ENCODE measurements at regions not wholly inside any gene's neighbourhood (a gene's known extent, or its start where the extent isn't known, plus 50 kb on each side); places are given as distances from the start of the nearest gene placed in this dataset.

GRCh38 chr3:23000371-23000770, 202.8 kb upstream of the UBE2E2 start:
- H3K4me2 ChIP-seq (ENCODE audit: low read length) = no peak overlapping the region
- TF ChIP-seq CTCF (IDR thresholded peaks at IDR 0.05; ENCODE audit: low read length) (no peak), EZH2 (IDR thresholded peaks at IDR 0.05; ENCODE audit: borderline replicate concordance, low read length) (no peak)
- no peaks in the 10 kb centered on the region for H3F3A ChIP-seq (ENCODE audit: insufficient read depth, low read length)
- no peak overlapping the region for H3K4me3 ChIP-seq (ENCODE audit: low read depth, low read length, poor library complexity, severe bottlenecking)
- no peaks in the 10 kb centered on the region for H3K79me2 ChIP-seq (ENCODE audit: insufficient read depth, low read length)
- H3K9me3 ChIP-seq (ENCODE audit: low read length) = no peaks in the 10 kb centered on the region
- H2AFZ ChIP-seq (ENCODE audit: low read length) = no peak overlapping the region
- H3K36me3 ChIP-seq (ENCODE audit: insufficient read depth, low read length) = no peaks in the 10 kb centered on the region
- no peaks in the 10 kb centered on the region for H3K27me3 ChIP-seq (ENCODE audit: insufficient read depth, low read length)
- H3K9me2 ChIP-seq (ENCODE audit: low read depth, low read length) = no peaks in the 10 kb centered on the region
- H3K9ac ChIP-seq (ENCODE audit: low read length) = no peak overlapping the region
- no peaks in the 10 kb centered on the region for H4K20me1 ChIP-seq (ENCODE audit: insufficient read depth, low read length)
- H3K27ac ChIP-seq (ENCODE audit: low read depth, low read length, poor library complexity, severe bottlenecking) = no peak overlapping the region
- no peaks in the 10 kb centered on the region for H3K4me1 ChIP-seq (ENCODE audit: insufficient read depth, low read length, severe bottlenecking)

- Histone ChIP-seq H3K9ac (ENCODE audit: low read length) (no peak overlapping the region), H3K79me2 (ENCODE audit: insufficient read depth, low read length) (no peaks in the 10 kb centered on the region), H2AFZ (ENCODE audit: low read length) (no peak overlapping the region), H3K4me2 (ENCODE audit: low read length) (no peak overlapping the region), H3K4me1 (ENCODE audit: insufficient read depth, low read length, severe bottlenecking) (no peaks in the 10 kb centered on the region), H3K36me3 (ENCODE audit: insufficient read depth, low read length) (no peaks in the 10 kb centered on the region), H3K9me2 (ENCODE audit: low read depth, low read length) (no peaks in the 10 kb centered on the region), H3K27me3 (ENCODE audit: insufficient read depth, low read length) (no peaks in the 10 kb centered on the region), H3K9me3 (ENCODE audit: low read length) (no peaks in the 10 kb centered on the region), H3K4me3 (ENCODE audit: low read depth, low read length, poor library complexity, severe bottlenecking) (no peak overlapping the region), H4K20me1 (ENCODE audit: insufficient read depth, low read length) (no peaks in the 10 kb centered on the region), H3F3A (ENCODE audit: insufficient read depth, low read length) (no peaks in the 10 kb centered on the region), H3K27ac (ENCODE audit: low read depth, low read length, poor library complexity, severe bottlenecking) (no peak overlapping the region)
- TF ChIP-seq CTCF (IDR thresholded peaks at IDR 0.05; ENCODE audit: low read length) = no peak
- TF ChIP-seq EZH2 (IDR thresholded peaks at IDR 0.05; ENCODE audit: borderline replicate concordance, low read length) = no peak
Measured at GRCh38 chr3:23002151-23002550, 201.0 kb upstream of the UBE2E2 start.

- Histone ChIP-seq H3K4me3 (ENCODE audit: low read depth, low read length, poor library complexity, severe bottlenecking) (no peak overlapping the region), H3K27me3 (ENCODE audit: insufficient read depth, low read length) (no peaks in the 10 kb centered on the region), H3K27ac (ENCODE audit: low read depth, low read length, poor library complexity, severe bottlenecking) (no peak overlapping the region), H4K20me1 (ENCODE audit: insufficient read depth, low read length) (no peaks in the 10 kb centered on the region), H3F3A (ENCODE audit: insufficient read depth, low read length) (no peaks in the 10 kb centered on the region), H3K4me1 (ENCODE audit: insufficient read depth, low read length, severe bottlenecking) (no peaks in the 10 kb centered on the region), H3K36me3 (ENCODE audit: insufficient read depth, low read length) (no peaks in the 10 kb centered on the region), H3K9me2 (ENCODE audit: low read depth, low read length) (no peaks in the 10 kb centered on the region), H3K4me2 (ENCODE audit: low read length) (no peak overlapping the region), H3K79me2 (ENCODE audit: insufficient read depth, low read length) (no peaks in the 10 kb centered on the region), H2AFZ (ENCODE audit: low read length) (no peak overlapping the region), H3K9me3 (ENCODE audit: low read length) (no peaks in the 10 kb centered on the region), H3K9ac (ENCODE audit: low read length) (no peak overlapping the region)
- TF ChIP-seq EZH2 (IDR thresholded peaks at IDR 0.05; ENCODE audit: borderline replicate concordance, low read length) (no peak), CTCF (IDR thresholded peaks at IDR 0.05; ENCODE audit: low read length) (no peak)
Measured at GRCh38 chr3:23002836-23003732, 200.0 kb upstream of the UBE2E2 start.
